K562 (cell line): ENCODE measurements at regions not wholly inside any gene's neighbourhood (a gene's known extent, or its start where the extent isn't known, plus 50 kb on each side); places are given as distances from the start of the nearest gene placed in this dataset.

Source experiments
- ATAC-seq: fragments of 200-7000 bp; cut with Tn5 transposase; 3 replicates; pipeline ENCODE4 v1.9.1; 2020; ENCODE audit warnings: moderate library complexity
- BruUV-seq: library from RNA; stranded (reverse); fragments of 400-500 nt; replicated peaks from 2 replicates; lab custom pipeline; 2021; lab: Mats Ljungman, UMichigan
- CTCF ChIA-PET: fragments of 300-600 bp; formaldehyde crosslinking; extraction: SDS; loops from one replicate; lab custom pipeline; 2021; ENCODE audit warnings: low intra/inter-chr PET ratio; lab: Yijun Ruan, JAX
- POLR2A ChIA-PET: fragments of 300-600, 350-650 bp; sonication (Branson Sonifier 250); formaldehyde crosslinking; extraction: SDS; loops from one replicate; lab custom pipeline; 2021; ENCODE audit warnings: antibody characterized with exemption, inconsistent platforms; lab: Yijun Ruan, JAX
- DNase-seq, 4 experiments: peaks; one replicate each; pipeline versions ENCODE4 v3.0.0 to v3.0.0-alpha.2; 2011 to 2018; ENCODE audit warnings: low spot score in 3 of 4, mixed read lengths in 3 of 4; ENCODE audit errors: extremely low read depth in 1 of 4
- FAIRE-seq: peaks from 2 replicates; lab custom pipeline; 2011; peaks lifted over from hg19 to GRCh38; lab: Jason Lieb, UNC
- H2AFZ ChIP-seq: 2 replicates; pipeline ENCODE4 v1.6.0; 2011; ENCODE audit warnings: low read depth, low read length, control low read depth, inconsistent platforms
- H3K27ac ChIP-seq: fragments of 200-600 bp; 3 replicates; pipeline ENCODE4 v1.8.0; 2011; ENCODE audit warnings: low read depth, mild to moderate bottlenecking, control low read depth, inconsistent platforms, low read length, moderate library complexity, mixed read lengths; ENCODE audit errors: extremely low read depth
- H3K27me3 ChIP-seq, 2 experiments: fragments of 300-600 bp in 1 of 2; 2 replicates in 1 of 2; 3 replicates in 1 of 2; pipeline versions ENCODE4 v1.6.0 to v1.8.0; 2011; ENCODE audit warnings: inconsistent platforms in 2 of 2, low read length in 2 of 2, mild to moderate bottlenecking in 1 of 2, mixed read lengths in 1 of 2, moderate library complexity in 1 of 2; ENCODE audit not compliant: control insufficient read depth in 2 of 2, insufficient read depth in 2 of 2
- H3K36me3 ChIP-seq: fragments of 300-600 bp; 3 replicates; pipeline ENCODE4 v1.8.0; 2011; ENCODE audit warnings: mild to moderate bottlenecking, low read length, inconsistent platforms; ENCODE audit not compliant: control insufficient read depth, insufficient read depth
- H3K4me1 ChIP-seq, 2 experiments: fragments of 200-600 bp in 1 of 2; replicated peaks in 1 of 2; 2 replicates in 1 of 2; 3 replicates in 1 of 2; pipeline versions ENCODE4 v1.5.1 to v1.8.0; 2011; ENCODE audit warnings: inconsistent platforms in 2 of 2, low read length in 2 of 2, mild to moderate bottlenecking in 1 of 2, mixed read lengths in 1 of 2, moderate library complexity in 1 of 2; ENCODE audit not compliant: control insufficient read depth in 2 of 2, insufficient read depth in 2 of 2
- H3K4me2 ChIP-seq: 2 replicates; pipeline ENCODE4 v1.6.1; 2011; ENCODE audit warnings: low read length, control low read depth, inconsistent platforms, mixed read lengths; ENCODE audit not compliant: insufficient read depth
- H3K4me3 ChIP-seq: fragments of 200-600 bp; sonication (generic), shearing (Covaris generic); 2 replicates; pipeline ENCODE4 v1.5.1; 2016; ENCODE audit warnings: control low read depth, inconsistent platforms
- H3K79me2 ChIP-seq: fragments of 200-600 bp; 3 replicates; pipeline ENCODE4 v1.8.0; 2011; ENCODE audit warnings: low read length, inconsistent platforms; ENCODE audit not compliant: control insufficient read depth, insufficient read depth
- H3K9ac ChIP-seq, 2 experiments: 2 replicates each; pipeline versions ENCODE4 v1.6.0 to v1.6.1; 2011; ENCODE audit warnings: low read depth in 2 of 2, low read length in 2 of 2, control low read depth in 1 of 2, inconsistent platforms in 1 of 2, mild to moderate bottlenecking in 1 of 2, mixed read lengths in 1 of 2; ENCODE audit not compliant: insufficient read depth in 1 of 2
- H3K9me1 ChIP-seq: one replicate; pipeline ENCODE4 v1.6.0; 2011; ENCODE audit warnings: inconsistent platforms, mild to moderate bottlenecking, low read length, moderate library complexity; ENCODE audit not compliant: control insufficient read depth, insufficient read depth
- H3K9me3 ChIP-seq: replicated peaks from 2 replicates; pipeline ENCODE4 v1.5.1; 2011; ENCODE audit warnings: low read depth, low read length, inconsistent platforms; ENCODE audit not compliant: control insufficient read depth, insufficient read depth
- H4K20me1 ChIP-seq: replicated peaks from 2 replicates; pipeline ENCODE4 v1.6.1; 2011; ENCODE audit warnings: low read length, inconsistent platforms, mixed read lengths; ENCODE audit not compliant: control insufficient read depth, insufficient read depth
- ATF1 ChIP-seq, 2 experiments: fragments of 450-650 bp in 1 of 2; IDR thresholded peaks; 2 replicates each; pipeline ENCODE4 v1.6.1; 2016; ENCODE audit warnings: missing compliant biosample characterization in 1 of 2, missing genetic modification characterization in 1 of 2
- C11orf30 ChIP-seq: fragments of 450-650 bp; IDR thresholded peaks from 2 replicates; pipeline ENCODE4 v1.6.1; 2016; ENCODE audit warnings: low read depth, mild to moderate bottlenecking
- EHMT2 ChIP-seq: fragments of 450-650 bp; IDR thresholded peaks from 2 replicates; pipeline ENCODE4 v1.6.1; 2018; ENCODE audit warnings: antibody characterized with exemption
- PYGO2 ChIP-seq: fragments of 450-650 bp; IDR thresholded peaks from 2 replicates; pipeline ENCODE4 v1.6.1; 2016; ENCODE audit warnings: mild to moderate bottlenecking, missing genetic modification characterization, moderate library complexity, missing compliant biosample characterization
- TCF7L2 ChIP-seq: fragments of 150-350 bp; IDR thresholded peaks from 2 replicates; pipeline ENCODE4 v1.6.1; 2016; ENCODE audit warnings: low read depth, mild to moderate bottlenecking, low read length, moderate library complexity
- ZNF316 ChIP-seq: fragments of 450-650 bp; IDR thresholded peaks from 2 replicates; pipeline ENCODE4 v1.6.1; 2016
- ZNF354B ChIP-seq: fragments of 250-450 bp; sonication (Bioruptor Pico); IDR thresholded peaks from 2 replicates; pipeline ENCODE4 v1.4.0; 2020
- ZNF507 ChIP-seq: conservative IDR thresholded peaks from 2 replicates; pipeline ENCODE4 v1.6.1; 2017; ENCODE audit warnings: missing genetic modification characterization, missing compliant biosample characterization
- WGBS: fragments of 100-300 bp; shearing (Covaris generic); methylation state at CpG from one replicate; pipeline ENCODE4 v1.1.6; 2016; ENCODE audit warnings: low coverage, mixed read lengths; ENCODE audit not compliant: insufficient coverage; ENCODE audit errors: missing lambda C conversion rate; 5-methylcytosine and 5-hydroxymethylcytosine counted together
- in situ Hi-C: fragments of 300-500 bp; cut with MboI; formaldehyde crosslinking; loops from 4 replicates; pipeline ENCODE4 v1.15.0; 2018; ENCODE audit warnings: inconsistent platforms, mixed read lengths
- intact Hi-C: fragments of 100-400 bp; cut with micrococcal nuclease; formaldehyde crosslinking; loops from 2 replicates; pipeline ENCODE4 v1.14.2; 2022

GRCh38 chr3:184477940-184478339 is 83.6 kb upstream of the EPHB3 start:
- H3K9me1 ChIP-seq = no peaks in the 10 kb centered on the region
- no peak overlapping the region for H3K4me2 ChIP-seq
- no peaks in the 10 kb centered on the region for H4K20me1 ChIP-seq
- DNase-seq (no peak), ATAC-seq (no peak), FAIRE-seq (no peak)
- ChIA-PET CTCF (no interaction called here), POLR2A (no interaction called here)
- H2AFZ ChIP-seq = no peak overlapping the region
- no peaks in the 10 kb centered on the region for H3K36me3 ChIP-seq
- no peaks in the 10 kb centered on the region for H3K9me3 ChIP-seq
- H3K4me3 ChIP-seq = no peak overlapping the region
- peaks cover 30 to 52% of the 10 kb centered on the region in 2 experiments for H3K27me3 ChIP-seq
- 0% methylated on average over 1 of the region's 1 CpG for WGBS
- peak; percentile 93 for TF ChIP-seq ZNF507 (tag)
- 0 out of 2 replicates have a peak, but pooled peaks have one; percentile 36 for TF ChIP-seq ZNF354B (CRISPR knock-in tag)
- no peak for TF ChIP-seq TCF7L2
- H3K9ac ChIP-seq = no peak overlapping the region
- in situ Hi-C loops = no loop called here
- no TSS peak for BruUV-seq
- H3K27ac ChIP-seq = no peak overlapping the region
- H3K4me1 ChIP-seq = no peaks in the 10 kb centered on the region
- intact Hi-C loops = no loop called here
- no peaks in the 10 kb centered on the region for H3K79me2 ChIP-seq

- 0% methylated on average over 8 of the region's 8 CpGs for WGBS
- H3K9ac ChIP-seq = no peak overlapping the region
- no peak overlapping the region for H2AFZ ChIP-seq
- DNase-seq = no peak
- H3K4me2 ChIP-seq = no peak overlapping the region
- no peaks in the 10 kb centered on the region for H4K20me1 ChIP-seq
- in situ Hi-C loops (no loop called here), intact Hi-C loops (no loop called here)
- CTCF ChIA-PET = no interaction called here
- TF ChIP-seq EHMT2 (no peak), ZNF316 (peak; percentile 17; the same call in 1 of the 2 replicates), PYGO2 (no peak), C11orf30 (0 out of 2 replicates have a peak, but pooled peaks have one; percentile 12), ATF1 (CRISPR knock-in tag; IDR thresholded peaks at IDR 0.05) (no peak), ATF1 (tag; IDR thresholded peaks at IDR 0.05) (no peak)
- no TSS peak for BruUV-seq
- POLR2A ChIA-PET = interaction anchor here (1.0 kb wide), 1 partner anchor 9 kb away, joined by 3 read pairs; no protein-coding TSS in a partner anchor
- H3K36me3 ChIP-seq = no peaks in the 10 kb centered on the region
- H3K79me2 ChIP-seq = no peaks in the 10 kb centered on the region
- H3K9me3 ChIP-seq = no peaks in the 10 kb centered on the region
- no peak overlapping the region for H3K4me3 ChIP-seq
- peaks cover 18 to 37% of the 10 kb centered on the region in 2 experiments for H3K27me3 ChIP-seq
- FAIRE-seq = no peak
- no peak for ATAC-seq
- no peaks in the 10 kb centered on the region for H3K9me1 ChIP-seq
- no peak overlapping the region for H3K27ac ChIP-seq
- H3K4me1 ChIP-seq = no peaks in the 10 kb centered on the region
Observed at GRCh38 chr3:184479426-184480126, 82.0 kb upstream of the EPHB3 start.
